PFSK-1 (cell line): ENCODE measurements at regions not wholly inside any gene's neighbourhood (a gene's known extent, or its start where the extent isn't known, plus 50 kb on each side); places are given as distances from the start of the nearest gene placed in this dataset.

ENCODE experiments used
- FOXP2 ChIP-seq: optimal IDR thresholded peaks from 2 replicates; pipeline ENCODE3; 2011; ENCODE audit warnings: borderline replicate concordance, control low read depth, inconsistent platforms; ENCODE audit not compliant: insufficient read depth; ENCODE audit errors: extremely low read length, extremely low read depth
- POLR2AphosphoS5 ChIP-seq: IDR thresholded peaks from 2 replicates; pipeline ENCODE4 v1.6.1; 2012; ENCODE audit warnings: low read depth, mild to moderate bottlenecking, control low read depth, low read length, moderate library complexity
- SIN3A ChIP-seq: IDR thresholded peaks from 2 replicates; pipeline ENCODE4 v1.6.1; 2012; ENCODE audit warnings: mild to moderate bottlenecking, low read length, moderate library complexity, borderline replicate concordance; ENCODE audit not compliant: insufficient read depth
- TAF1 ChIP-seq: IDR thresholded peaks from 2 replicates; pipeline ENCODE4 v1.6.1; 2012; ENCODE audit warnings: low read length, control low read depth, borderline replicate concordance; ENCODE audit not compliant: insufficient read depth
- TF ChIP-seq, protein P1 (sequence below), 2 experiments: IDR thresholded peaks; 2 replicates each; pipeline versions ENCODE4 v1.6.1 to v1.8.0; 2011 to 2012; ENCODE audit warnings: low read depth in 2 of 2, low read length in 2 of 2, control low read depth in 1 of 2, inconsistent platforms in 1 of 2, mild to moderate bottlenecking in 1 of 2, moderate library complexity in 1 of 2; ENCODE audit not compliant: insufficient read depth in 1 of 2

GRCh38 chr2:163934131-163934530 lies 198.3 kb upstream of the FIGN start:
- TF ChIP-seq, protein P1, sequence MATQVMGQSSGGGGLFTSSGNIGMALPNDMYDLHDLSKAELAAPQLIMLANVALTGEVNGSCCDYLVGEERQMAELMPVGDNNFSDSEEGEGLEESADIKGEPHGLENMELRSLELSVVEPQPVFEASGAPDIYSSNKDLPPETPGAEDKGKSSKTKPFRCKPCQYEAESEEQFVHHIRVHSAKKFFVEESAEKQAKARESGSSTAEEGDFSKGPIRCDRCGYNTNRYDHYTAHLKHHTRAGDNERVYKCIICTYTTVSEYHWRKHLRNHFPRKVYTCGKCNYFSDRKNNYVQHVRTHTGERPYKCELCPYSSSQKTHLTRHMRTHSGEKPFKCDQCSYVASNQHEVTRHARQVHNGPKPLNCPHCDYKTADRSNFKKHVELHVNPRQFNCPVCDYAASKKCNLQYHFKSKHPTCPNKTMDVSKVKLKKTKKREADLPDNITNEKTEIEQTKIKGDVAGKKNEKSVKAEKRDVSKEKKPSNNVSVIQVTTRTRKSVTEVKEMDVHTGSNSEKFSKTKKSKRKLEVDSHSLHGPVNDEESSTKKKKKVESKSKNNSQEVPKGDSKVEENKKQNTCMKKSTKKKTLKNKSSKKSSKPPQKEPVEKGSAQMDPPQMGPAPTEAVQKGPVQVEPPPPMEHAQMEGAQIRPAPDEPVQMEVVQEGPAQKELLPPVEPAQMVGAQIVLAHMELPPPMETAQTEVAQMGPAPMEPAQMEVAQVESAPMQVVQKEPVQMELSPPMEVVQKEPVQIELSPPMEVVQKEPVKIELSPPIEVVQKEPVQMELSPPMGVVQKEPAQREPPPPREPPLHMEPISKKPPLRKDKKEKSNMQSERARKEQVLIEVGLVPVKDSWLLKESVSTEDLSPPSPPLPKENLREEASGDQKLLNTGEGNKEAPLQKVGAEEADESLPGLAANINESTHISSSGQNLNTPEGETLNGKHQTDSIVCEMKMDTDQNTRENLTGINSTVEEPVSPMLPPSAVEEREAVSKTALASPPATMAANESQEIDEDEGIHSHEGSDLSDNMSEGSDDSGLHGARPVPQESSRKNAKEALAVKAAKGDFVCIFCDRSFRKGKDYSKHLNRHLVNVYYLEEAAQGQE (IDR thresholded peaks at IDR 0.05; ENCODE audit: insufficient read depth in 1 of 2, low read depth in 2 of 2, low read length in 2 of 2) = no peak
- TF ChIP-seq SIN3A (no peak), POLR2AphosphoS5 (no peak), TAF1 (no peak), FOXP2 (no peak)

DNA sequence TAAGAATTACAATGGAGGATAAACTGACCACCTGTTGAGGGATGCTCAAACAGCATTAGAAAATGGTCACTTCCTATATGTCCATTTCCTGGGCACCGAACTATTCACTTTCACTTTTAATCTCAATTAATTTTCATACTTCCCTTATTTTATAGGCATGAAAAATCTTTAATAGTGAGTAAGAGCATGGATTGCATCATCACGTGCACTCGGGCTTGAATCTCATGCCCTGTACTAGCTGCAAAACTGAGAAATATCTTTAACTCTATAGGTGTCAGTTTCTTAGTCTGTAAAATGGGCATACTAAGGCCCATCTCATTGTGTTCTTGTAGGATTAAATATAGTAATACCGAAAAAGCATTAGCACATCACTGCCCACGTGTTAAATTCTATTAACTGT lies 183.9 kb upstream of the FIGN start:
- no peak for TF ChIP-seq SIN3A
- no peak for TF ChIP-seq FOXP2
- TF ChIP-seq, protein P1 (IDR thresholded peaks at IDR 0.05; ENCODE audit: insufficient read depth in 1 of 2, low read depth in 2 of 2, low read length in 2 of 2) = no peak
- TF ChIP-seq POLR2AphosphoS5 = no peak
- TF ChIP-seq TAF1 = no peak

- TF ChIP-seq SIN3A (no peak), TAF1 (no peak)
- TF ChIP-seq, protein P1 (IDR thresholded peaks at IDR 0.05; ENCODE audit: insufficient read depth in 1 of 2, low read depth in 2 of 2, low read length in 2 of 2) = no peak
Measured at GRCh38 chr2:163909411-163910080, 173.7 kb upstream of the FIGN start.

- TF ChIP-seq, protein P1 (IDR thresholded peaks at IDR 0.05; ENCODE audit: insufficient read depth in 1 of 2, low read depth in 2 of 2, low read length in 2 of 2) = no peak
- no peak for TF ChIP-seq TAF1
- no peak for TF ChIP-seq FOXP2
- TF ChIP-seq POLR2AphosphoS5 = no peak
- TF ChIP-seq SIN3A = no peak
Measured at GRCh38 chr2:163906410-163906809, 170.6 kb upstream of the FIGN start.

DNA sequence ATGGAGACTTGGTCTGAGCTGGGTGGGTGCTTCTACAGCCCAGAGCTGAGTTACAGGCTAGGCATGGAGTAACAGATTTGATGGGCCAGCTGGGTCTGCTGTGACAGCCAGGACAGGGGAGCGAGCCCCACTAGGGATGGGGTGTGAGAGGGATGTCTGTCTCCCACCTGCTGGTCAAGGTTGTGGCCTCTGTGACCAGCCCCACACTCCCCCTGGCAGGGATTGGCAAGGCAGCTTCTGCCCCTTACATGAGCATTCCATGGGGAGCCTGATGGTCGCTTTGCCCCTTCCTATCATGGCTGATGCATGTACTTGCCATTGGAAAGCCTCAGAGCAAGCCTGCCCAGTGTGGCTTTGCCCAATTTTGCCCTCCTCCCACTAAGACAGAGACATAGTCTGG lies 162.0 kb upstream of the FIGN start:
- TF ChIP-seq, protein P1 (IDR thresholded peaks at IDR 0.05; ENCODE audit: insufficient read depth in 1 of 2, low read depth in 2 of 2, low read length in 2 of 2) = no peak
- TF ChIP-seq FOXP2 = no peak
- no peak for TF ChIP-seq TAF1
- no peak for TF ChIP-seq POLR2AphosphoS5
- TF ChIP-seq SIN3A = no peak
